22Rv1 (cell line): ENCODE measurements at regions not wholly inside any gene's neighbourhood (a gene's known extent, or its start where the extent isn't known, plus 50 kb on each side); places are given as distances from the start of the nearest gene placed in this dataset.

Source experiments
- ZFX ChIP-seq: fragments of 450-650 bp; IDR thresholded peaks from 2 replicates; pipeline ENCODE4 v1.6.1; 2017; ENCODE audit warnings: antibody characterized with exemption, borderline replicate concordance
- TF ChIP-seq, protein P1 (sequence below): fragments of 450-650 bp; IDR thresholded peaks from 2 replicates; pipeline ENCODE4 v1.5.1; 2017; ENCODE audit warnings: mild to moderate bottlenecking

DNA sequence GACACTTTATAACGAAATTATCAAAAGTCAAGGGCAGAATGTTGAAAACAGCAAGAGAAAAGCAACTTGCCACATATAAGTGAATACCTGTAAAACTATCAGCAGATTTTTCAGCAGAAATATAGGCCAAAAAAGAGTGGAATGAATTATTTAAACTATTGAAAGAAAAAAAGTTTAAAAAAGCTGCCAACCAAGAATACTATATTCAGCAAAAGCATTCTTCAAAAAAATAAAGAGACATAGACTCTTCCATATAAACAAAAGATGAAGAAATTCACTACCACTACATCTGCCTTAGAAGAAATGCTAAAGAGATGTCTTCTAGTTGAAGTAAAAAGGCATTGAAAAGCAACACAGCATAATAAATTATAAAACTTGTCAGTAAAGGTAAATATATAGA is 80.6 kb upstream of the CPNE8 start:
- TF ChIP-seq, protein P1, sequence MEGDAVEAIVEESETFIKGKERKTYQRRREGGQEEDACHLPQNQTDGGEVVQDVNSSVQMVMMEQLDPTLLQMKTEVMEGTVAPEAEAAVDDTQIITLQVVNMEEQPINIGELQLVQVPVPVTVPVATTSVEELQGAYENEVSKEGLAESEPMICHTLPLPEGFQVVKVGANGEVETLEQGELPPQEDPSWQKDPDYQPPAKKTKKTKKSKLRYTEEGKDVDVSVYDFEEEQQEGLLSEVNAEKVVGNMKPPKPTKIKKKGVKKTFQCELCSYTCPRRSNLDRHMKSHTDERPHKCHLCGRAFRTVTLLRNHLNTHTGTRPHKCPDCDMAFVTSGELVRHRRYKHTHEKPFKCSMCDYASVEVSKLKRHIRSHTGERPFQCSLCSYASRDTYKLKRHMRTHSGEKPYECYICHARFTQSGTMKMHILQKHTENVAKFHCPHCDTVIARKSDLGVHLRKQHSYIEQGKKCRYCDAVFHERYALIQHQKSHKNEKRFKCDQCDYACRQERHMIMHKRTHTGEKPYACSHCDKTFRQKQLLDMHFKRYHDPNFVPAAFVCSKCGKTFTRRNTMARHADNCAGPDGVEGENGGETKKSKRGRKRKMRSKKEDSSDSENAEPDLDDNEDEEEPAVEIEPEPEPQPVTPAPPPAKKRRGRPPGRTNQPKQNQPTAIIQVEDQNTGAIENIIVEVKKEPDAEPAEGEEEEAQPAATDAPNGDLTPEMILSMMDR: no peak
- no peak for TF ChIP-seq ZFX
